Activated naive CD4-positive, alpha-beta T cell treated with anti-CD3 and anti-CD28 coated beads, Interleukin-2, amount 50 U/mL, for 24 hours (primary cell): ENCODE measurements at regions not wholly inside any gene's neighbourhood (a gene's known extent, or its start where the extent isn't known, plus 50 kb on each side); places are given as distances from the start of the nearest gene placed in this dataset.

ENCODE experiments used
- H3K27ac Mint-ChIP-seq: one replicate; pipeline ENCODE4 v1.8.0; 2021; ENCODE audit warnings: mild to moderate bottlenecking, mixed read lengths
- H3K27me3 Mint-ChIP-seq: one replicate; pipeline ENCODE4 v1.8.0; 2021; ENCODE audit warnings: mixed read lengths
- H3K36me3 Mint-ChIP-seq: one replicate; pipeline ENCODE4 v1.8.0; 2021; ENCODE audit warnings: mixed read lengths
- H3K4me1 Mint-ChIP-seq: one replicate; pipeline ENCODE4 v1.8.0; 2021; ENCODE audit warnings: mixed read lengths
- H3K4me3 Mint-ChIP-seq: one replicate; pipeline ENCODE4 v1.8.0; 2021; ENCODE audit warnings: mild to moderate bottlenecking, mixed read lengths
- H3K9me3 Mint-ChIP-seq: one replicate; pipeline ENCODE4 v1.8.0; 2021; ENCODE audit warnings: mixed read lengths

DNA sequence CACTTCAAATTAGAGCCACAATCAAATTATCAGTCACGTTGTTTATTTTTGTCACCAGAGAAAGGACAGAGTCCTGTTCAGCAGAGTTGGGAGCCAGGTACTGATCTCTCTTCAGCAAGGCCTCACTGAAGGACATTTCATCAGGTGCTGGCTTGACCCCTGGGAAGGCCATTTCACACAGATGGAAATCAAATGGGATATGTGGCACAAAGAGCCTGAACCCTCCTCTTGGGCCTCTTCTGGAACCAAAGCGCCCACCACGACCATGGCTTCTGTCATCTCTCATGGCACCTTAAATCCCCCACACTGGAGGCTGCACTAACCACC, 121.5 kb downstream of the PTCSC3 start:
- Mint-ChIP-seq H3K36me3 (no peaks in the 10 kb centered on the region), H3K4me1 (no peaks in the 10 kb centered on the region), H3K27me3 (peaks cover 8% of the 10 kb centered on the region), H3K27ac (no peak overlapping the region), H3K9me3 (no peaks in the 10 kb centered on the region), H3K4me3 (no peak overlapping the region)

DNA sequence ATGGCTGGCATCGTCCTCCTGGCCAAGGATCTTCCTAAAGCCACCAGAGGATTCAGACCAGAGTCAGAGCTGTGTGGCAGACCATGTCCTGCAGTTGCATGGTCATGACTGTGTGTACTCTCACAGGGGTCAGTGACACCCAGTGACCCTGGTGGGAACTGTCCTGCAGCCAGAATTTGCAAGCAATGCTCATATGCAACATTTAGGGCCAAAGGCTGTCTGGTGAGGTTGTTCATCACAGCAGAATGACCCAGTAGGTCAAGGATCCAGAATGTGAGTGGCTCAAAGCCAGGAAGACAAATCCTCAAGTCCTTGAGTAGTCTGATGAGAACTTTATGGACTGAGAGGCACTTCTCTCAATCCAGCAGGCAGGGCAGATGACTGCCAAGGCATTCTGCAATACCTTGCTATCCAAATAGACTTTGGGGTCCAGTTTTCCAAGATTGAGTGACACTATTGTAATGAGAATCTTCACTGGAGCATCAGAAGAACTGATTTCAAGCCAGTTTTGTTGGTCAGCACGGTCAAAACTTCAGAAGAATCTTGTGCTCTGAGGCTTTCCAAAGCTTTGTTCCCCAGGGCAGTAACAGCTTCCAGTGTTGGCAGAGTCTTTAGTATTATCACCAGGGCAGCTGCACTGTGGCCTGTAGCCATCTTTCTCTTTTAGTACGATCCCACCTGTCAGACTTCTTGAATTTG, 122.0 kb downstream of the PTCSC3 start:
- Mint-ChIP-seq H3K27ac (no peak overlapping the region), H3K4me3 (no peak overlapping the region), H3K9me3 (no peaks in the 10 kb centered on the region), H3K36me3 (no peaks in the 10 kb centered on the region), H3K27me3 (peaks cover 8% of the 10 kb centered on the region), H3K4me1 (no peaks in the 10 kb centered on the region)

DNA sequence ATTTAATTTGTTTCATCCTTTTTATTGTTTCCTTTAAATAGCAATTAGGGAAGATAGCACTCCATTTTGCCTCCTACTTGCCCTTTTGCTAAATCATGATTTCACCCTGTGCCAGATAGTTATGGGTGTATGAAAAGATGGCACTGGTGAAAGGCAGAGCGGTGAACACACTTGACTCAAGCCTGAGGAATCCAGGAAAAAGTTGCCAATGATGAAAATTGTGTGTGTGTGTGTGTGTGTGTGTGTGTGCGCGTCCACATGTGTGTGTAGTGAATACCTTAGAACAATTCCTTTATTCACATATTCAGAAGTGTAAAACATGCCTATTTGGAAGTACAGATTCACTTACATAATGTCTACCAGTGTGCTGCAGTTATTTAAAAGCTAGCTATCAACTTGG, 123.8 kb downstream of the PTCSC3 start:
- peaks cover 10% of the 10 kb centered on the region for H3K27me3 Mint-ChIP-seq
- no peaks in the 10 kb centered on the region for H3K36me3 Mint-ChIP-seq
- H3K4me1 Mint-ChIP-seq, result no peaks in the 10 kb centered on the region
- H3K9me3 Mint-ChIP-seq, result no peaks in the 10 kb centered on the region
- H3K27ac Mint-ChIP-seq, result no peak overlapping the region
- H3K4me3 Mint-ChIP-seq, result no peak overlapping the region

DNA sequence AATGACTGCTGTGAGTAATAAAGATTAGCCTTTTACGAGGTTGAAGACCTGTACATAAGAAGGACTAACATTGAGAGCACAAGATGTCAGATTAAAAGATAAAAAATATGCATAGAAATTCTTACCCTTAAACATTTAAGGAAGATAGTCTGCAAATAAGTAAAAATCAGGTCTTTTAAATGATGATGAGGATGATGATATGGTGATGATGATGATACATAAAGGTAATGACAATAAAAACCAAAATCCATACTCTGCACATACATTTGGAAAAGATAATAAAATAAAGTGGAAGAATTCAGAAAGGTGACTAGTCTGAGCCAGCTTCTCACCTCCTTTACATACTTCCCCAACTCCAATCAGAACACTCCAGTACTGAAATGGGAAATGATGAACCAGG, 124.5 kb downstream of the PTCSC3 start:
- H3K9me3 Mint-ChIP-seq, result no peaks in the 10 kb centered on the region
- H3K36me3 Mint-ChIP-seq, result no peaks in the 10 kb centered on the region
- peaks cover 10% of the 10 kb centered on the region for H3K27me3 Mint-ChIP-seq
- H3K4me1 Mint-ChIP-seq, result no peaks in the 10 kb centered on the region
- H3K27ac Mint-ChIP-seq, result no peak overlapping the region
- H3K4me3 Mint-ChIP-seq, result no peak overlapping the region

DNA sequence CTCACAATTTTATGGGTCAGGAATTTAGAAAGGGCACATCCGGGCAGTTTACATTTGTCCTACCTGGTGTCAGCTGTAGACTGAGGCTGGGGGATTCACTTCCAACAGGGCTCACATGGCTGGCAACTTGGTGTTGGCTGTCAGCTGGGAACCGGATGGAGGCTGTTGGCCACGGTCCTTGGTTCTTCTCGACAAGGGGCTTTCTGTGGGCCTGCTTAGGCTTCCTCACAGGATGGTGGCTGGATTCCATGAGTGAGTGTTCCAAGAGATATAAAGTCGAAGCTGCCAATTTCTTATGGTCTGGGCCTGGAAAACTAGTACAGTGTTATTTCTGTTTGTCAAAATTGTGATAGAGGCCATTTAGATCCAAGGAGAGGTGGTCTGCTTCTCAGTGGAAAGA, 127.9 kb downstream of the PTCSC3 start:
- Mint-ChIP-seq H3K36me3 (no peaks in the 10 kb centered on the region), H3K9me3 (no peaks in the 10 kb centered on the region), H3K4me1 (no peaks in the 10 kb centered on the region), H3K27me3 (peaks cover 8% of the 10 kb centered on the region), H3K27ac (no peak overlapping the region), H3K4me3 (no peak overlapping the region)

DNA sequence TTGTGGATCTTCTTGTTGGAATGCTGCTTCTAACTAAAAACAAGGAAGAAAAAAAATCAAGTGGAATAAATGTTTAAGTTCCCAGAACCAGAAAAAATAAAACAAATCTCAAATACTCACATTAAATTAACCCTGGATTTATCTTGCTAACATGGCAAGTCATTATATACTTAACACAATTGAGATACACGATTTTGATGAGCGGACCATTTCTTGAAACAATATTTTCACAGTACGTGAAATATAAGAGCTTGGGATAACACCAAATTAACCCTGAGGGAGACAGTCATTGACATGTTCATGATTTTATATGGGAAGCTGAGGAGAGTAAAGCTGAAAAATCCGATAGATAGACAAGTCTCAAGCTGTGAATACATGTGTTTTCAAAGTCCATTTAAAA, 128.6 kb downstream of the PTCSC3 start:
- no peak overlapping the region for H3K27ac Mint-ChIP-seq

DNA sequence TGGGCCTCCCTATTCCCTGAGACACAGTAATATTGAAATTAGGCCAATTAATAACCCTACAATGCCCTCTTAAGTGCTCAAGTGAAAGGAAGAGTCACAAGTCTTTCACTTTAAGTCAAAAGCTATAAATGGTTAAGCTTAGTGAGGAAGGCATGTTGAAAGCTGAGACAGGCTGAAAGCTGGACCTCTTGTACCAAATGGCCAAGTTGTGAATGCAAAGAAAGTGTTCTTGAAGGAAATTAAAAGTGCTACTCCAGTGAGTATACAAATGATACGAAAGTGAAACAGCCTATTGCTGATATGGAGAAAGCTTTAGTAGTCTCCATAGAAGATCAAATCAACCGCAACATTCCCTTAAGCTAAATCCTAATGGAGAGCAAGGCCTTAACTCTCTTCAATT, 140.8 kb downstream of the PTCSC3 start:
- Mint-ChIP-seq H3K4me1 (no peaks in the 10 kb centered on the region), H3K27ac (no peak overlapping the region), H3K4me3 (no peak overlapping the region), H3K27me3 (peaks cover 7% of the 10 kb centered on the region), H3K36me3 (no peaks in the 10 kb centered on the region), H3K9me3 (no peaks in the 10 kb centered on the region)

More for the DNA sequence above, 128.6 kb downstream of the PTCSC3 start:
- H3K9me3 Mint-ChIP-seq, result no peaks in the 10 kb centered on the region
- H3K27me3 Mint-ChIP-seq, result peaks cover 9% of the 10 kb centered on the region
- no peak overlapping the region for H3K4me3 Mint-ChIP-seq
- no peaks in the 10 kb centered on the region for H3K4me1 Mint-ChIP-seq
- no peaks in the 10 kb centered on the region for H3K36me3 Mint-ChIP-seq

DNA sequence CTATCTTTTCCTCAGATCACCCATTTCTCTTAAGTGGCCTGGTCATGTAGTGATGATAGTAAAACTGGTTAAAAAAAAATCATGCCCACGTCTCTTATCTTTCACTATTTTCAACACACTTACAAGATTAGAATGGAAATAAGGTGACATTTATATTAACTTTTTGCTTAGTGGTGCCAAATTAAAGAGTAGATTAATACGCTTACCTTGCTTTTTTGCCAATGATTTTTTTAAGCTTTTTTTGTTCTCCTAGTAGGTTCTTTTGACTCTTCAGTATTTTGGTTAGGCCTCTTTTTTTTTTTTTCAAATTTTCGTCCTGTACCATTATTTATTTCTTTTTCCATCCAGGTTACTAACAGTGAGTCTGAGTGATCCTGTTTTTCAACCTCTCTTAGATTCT, 147.9 kb downstream of the PTCSC3 start:
- H3K4me1 Mint-ChIP-seq, result no peaks in the 10 kb centered on the region
- no peak overlapping the region for H3K4me3 Mint-ChIP-seq
- H3K27me3 Mint-ChIP-seq, result peaks cover 9% of the 10 kb centered on the region
- no peak overlapping the region for H3K27ac Mint-ChIP-seq
- no peaks in the 10 kb centered on the region for H3K9me3 Mint-ChIP-seq
- no peaks in the 10 kb centered on the region for H3K36me3 Mint-ChIP-seq

DNA sequence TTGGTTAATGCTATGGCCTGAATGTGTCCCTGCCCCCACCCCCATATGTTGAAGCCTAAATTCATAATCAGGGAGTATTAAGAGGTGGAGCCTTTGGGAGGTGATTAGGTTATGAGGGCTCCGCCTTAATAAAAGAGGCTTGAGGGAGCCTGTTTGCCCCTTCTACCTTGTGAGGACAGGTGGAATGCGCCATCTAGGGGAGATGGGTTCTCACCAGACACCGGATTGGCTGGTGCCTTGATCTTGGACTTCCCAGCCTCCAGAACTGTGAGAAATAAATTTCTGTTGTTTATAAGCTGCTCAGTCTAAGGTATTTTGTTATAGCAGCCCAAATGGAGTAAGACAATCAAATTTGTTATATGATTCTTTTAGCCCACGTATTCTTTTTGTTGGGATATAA, 148.3 kb downstream of the PTCSC3 start:
- H3K4me3 Mint-ChIP-seq, result no peak overlapping the region
- H3K4me1 Mint-ChIP-seq, result no peaks in the 10 kb centered on the region
- peaks cover 9% of the 10 kb centered on the region for H3K27me3 Mint-ChIP-seq
- H3K27ac Mint-ChIP-seq, result no peak overlapping the region
- no peaks in the 10 kb centered on the region for H3K36me3 Mint-ChIP-seq
- H3K9me3 Mint-ChIP-seq, result no peaks in the 10 kb centered on the region

DNA sequence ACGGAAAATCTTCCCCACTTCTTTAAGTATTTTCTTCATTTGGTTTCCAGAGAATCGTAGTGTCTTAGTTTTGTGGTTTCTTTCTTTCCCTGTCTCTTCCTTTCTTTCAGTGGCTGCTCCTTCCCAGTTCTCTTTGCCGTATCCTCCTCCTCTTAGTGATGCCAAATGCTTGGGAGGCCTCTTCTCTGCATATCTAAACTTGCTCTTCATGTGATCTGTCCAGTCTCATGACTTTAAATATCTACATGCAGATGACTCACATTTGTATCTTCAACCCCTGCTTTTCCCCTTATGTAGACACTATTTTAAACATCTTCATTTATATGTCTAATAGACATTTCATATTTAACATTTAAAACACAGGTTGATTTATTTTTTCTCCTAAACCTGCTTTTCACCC, 149.2 kb downstream of the PTCSC3 start:
- peaks cover 8% of the 10 kb centered on the region for H3K27me3 Mint-ChIP-seq
- H3K36me3 Mint-ChIP-seq, result no peaks in the 10 kb centered on the region
- H3K9me3 Mint-ChIP-seq, result no peaks in the 10 kb centered on the region
- no peak overlapping the region for H3K27ac Mint-ChIP-seq
- H3K4me3 Mint-ChIP-seq, result no peak overlapping the region
- H3K4me1 Mint-ChIP-seq, result no peaks in the 10 kb centered on the region

DNA sequence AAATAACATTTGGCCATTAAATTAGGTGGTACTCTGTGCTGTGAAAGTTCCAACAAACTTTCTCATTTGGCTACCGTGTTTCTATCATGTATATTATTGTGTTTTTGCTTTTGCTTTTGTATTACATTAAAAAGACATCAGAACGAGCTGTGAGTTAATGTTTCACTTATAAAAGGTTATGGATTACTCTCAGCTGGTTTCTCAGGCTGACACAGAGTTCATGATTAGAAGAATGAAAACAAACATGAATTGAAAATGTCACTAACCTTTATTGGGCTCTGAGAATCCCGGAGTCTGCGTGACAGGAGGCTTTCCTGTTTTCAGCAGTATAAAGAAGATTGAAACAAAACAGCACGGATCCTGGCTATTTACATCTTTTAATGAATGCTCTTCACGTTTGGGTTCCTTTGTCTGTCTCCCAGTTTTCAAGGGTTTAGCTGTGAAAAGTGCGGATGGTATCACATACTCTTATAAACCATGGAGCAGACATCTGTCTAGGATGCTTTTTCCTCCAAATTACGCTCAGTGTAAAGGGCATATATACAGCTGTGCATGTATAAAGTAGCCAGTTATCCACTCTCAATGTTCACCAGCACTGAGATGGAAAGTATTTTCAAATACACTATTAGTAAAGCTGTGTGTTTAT, 153.6 kb downstream of the PTCSC3 start:
- Mint-ChIP-seq H3K36me3 (no peaks in the 10 kb centered on the region), H3K9me3 (no peaks in the 10 kb centered on the region), H3K4me1 (no peaks in the 10 kb centered on the region), H3K27me3 (peaks cover 6% of the 10 kb centered on the region), H3K4me3 (no peak overlapping the region), H3K27ac (no peak overlapping the region)

DNA sequence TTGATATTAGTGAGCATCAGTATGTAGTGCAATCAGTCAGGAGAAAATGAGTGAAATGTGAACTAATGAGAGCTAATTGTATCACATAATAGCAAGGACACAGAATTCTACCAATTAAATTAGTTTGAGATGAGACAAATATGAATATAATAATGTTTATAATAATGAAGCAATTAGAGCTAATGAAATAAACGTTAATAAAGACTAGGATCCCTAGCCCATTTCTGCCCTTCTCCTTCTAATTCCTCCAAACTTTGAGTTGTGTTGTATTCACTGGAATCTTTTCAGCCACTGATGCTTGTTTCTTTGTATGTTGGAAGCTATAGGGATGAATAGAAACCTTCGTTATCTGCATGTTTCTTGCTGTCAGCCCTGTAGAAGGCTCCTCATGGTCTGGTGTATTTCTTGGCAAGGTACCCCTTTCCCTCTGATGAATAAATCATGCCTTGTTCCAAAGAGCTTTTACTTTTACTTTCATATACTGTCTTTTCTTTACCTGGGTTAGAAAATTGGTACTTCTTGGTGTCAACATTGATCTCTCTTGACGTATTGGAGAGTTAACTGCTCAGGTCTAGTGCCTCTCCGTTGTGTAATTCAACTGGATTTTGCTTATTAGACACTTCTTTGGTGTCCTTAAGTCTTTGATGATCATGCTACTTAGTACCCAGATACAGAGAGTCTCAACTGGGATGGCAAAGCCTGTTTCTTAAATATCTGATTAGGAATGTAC, 154.8 kb downstream of the PTCSC3 start:
- Mint-ChIP-seq H3K36me3 (no peaks in the 10 kb centered on the region), H3K4me3 (no peak overlapping the region), H3K27me3 (peaks cover 3% of the 10 kb centered on the region), H3K4me1 (no peaks in the 10 kb centered on the region), H3K27ac (no peak overlapping the region), H3K9me3 (no peaks in the 10 kb centered on the region)

DNA sequence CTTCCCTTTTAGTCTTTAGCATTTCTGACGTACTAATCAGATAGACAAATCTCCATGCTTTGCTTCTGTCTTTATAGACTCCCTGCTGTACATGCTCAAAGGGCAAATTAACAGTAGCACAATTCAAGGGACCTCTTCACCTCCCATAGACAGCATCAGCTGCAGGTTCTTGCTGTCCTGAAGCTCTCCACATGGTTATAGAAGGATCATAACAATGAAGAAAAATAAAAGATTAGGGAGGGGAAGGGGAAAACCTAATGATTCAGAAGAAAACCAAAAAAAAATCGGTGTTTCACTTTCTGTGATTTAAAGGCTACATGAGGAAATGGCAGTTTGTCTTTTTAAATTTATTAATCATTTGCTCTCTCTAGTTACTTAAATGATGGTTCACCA, 155.5 kb downstream of the PTCSC3 start:
- no peak overlapping the region for H3K27ac Mint-ChIP-seq
- H3K4me3 Mint-ChIP-seq, result no peak overlapping the region
- no peaks in the 10 kb centered on the region for H3K9me3 Mint-ChIP-seq
- H3K4me1 Mint-ChIP-seq, result no peaks in the 10 kb centered on the region
- H3K36me3 Mint-ChIP-seq, result no peaks in the 10 kb centered on the region
- peaks cover 1% of the 10 kb centered on the region for H3K27me3 Mint-ChIP-seq

DNA sequence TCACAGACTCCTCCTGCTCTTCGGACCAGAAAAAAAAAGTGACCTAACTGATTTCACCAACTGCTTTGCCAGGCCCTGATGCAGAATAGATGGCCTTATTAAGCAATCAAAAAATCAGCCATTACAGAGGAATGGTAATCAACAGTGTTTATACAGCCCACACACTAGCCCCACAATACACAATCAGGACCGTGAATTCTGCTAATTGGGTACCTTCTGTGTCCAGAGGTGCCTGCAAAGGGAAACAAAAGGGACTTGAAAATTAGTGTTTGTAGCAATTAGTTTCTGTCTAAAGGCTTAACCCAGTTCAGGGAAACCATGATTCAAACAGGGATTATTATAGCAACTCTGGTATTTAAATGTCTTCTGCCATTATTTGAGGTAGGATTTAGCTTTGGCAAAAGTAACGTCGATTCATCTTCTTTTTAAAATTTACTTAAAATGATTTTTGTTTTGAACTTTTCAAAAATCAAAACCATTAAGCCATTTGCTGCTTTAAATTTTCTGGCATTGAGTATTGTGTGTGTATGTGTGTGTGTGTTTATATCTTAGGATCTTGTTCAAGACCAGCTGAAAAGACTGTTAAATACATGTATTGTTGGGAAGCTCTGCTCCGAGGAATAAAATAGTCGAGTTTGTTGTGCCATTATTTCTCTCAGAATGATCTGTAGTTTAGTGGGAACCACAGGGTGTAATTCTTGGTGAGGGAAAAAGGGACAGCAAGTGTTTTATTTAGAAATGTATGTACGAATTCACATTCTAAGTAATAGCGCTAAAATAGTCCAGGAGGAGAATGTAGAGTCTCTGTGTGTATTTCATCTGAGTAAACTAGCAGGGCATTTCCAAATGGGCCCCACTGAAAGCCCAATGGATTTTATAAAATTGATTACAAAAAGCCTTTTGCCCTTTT, 156.1 kb downstream of the PTCSC3 start:
- H3K27ac Mint-ChIP-seq, result no peak overlapping the region
- H3K9me3 Mint-ChIP-seq, result no peaks in the 10 kb centered on the region

DNA sequence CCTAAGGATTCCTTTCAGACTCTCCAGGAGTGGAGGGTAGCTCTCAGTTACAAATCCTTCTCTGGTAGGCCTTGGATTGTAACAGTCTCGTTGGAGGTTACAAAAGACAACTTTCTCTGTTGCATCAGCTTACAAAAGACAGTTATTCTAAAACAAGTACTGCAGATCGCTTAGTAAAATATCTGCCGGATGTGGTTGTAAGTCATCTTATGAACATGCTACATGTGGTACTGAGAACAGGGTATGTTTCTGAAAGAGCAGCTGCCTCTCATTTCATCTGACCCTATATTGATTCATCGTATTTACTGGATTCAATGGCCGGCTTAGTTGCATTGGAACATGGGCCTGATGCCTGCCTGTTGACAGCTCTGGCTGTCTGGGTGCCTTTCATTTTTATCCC, 157.4 kb downstream of the PTCSC3 start:
- H3K4me3 Mint-ChIP-seq, result no peak overlapping the region
- H3K4me1 Mint-ChIP-seq, result no peaks in the 10 kb centered on the region
- no peak overlapping the region for H3K27ac Mint-ChIP-seq
- H3K36me3 Mint-ChIP-seq, result no peaks in the 10 kb centered on the region
- no peaks in the 10 kb centered on the region for H3K9me3 Mint-ChIP-seq
- no peaks in the 10 kb centered on the region for H3K27me3 Mint-ChIP-seq

More for the DNA sequence above, 156.1 kb downstream of the PTCSC3 start:
- Mint-ChIP-seq H3K4me1 (no peaks in the 10 kb centered on the region), H3K27me3 (peaks cover 1% of the 10 kb centered on the region), H3K4me3 (no peak overlapping the region), H3K36me3 (no peaks in the 10 kb centered on the region)
